Mesendoderm (in vitro differentiated cells): ENCODE measurements at regions not wholly inside any gene's neighbourhood (a gene's known extent, or its start where the extent isn't known, plus 50 kb on each side); places are given as distances from the start of the nearest gene placed in this dataset.

ENCODE experiments used
- DNase-seq: peaks from one replicate; pipeline ENCODE4 v3.0.0; 2013
- H2AK5ac ChIP-seq: 2 replicates; pipeline ENCODE4 v1.6.1; 2013; ENCODE audit warnings: low read length, inconsistent platforms
- H2BK120ac ChIP-seq: 2 replicates; pipeline ENCODE4 v1.6.1; 2013; ENCODE audit warnings: low read depth, mild to moderate bottlenecking, low read length, moderate library complexity, mixed read lengths
- H2BK15ac ChIP-seq: replicated peaks from 2 replicates; pipeline ENCODE4 v1.6.1; 2013; ENCODE audit warnings: low read depth, mild to moderate bottlenecking, moderate library complexity
- H2BK5ac ChIP-seq: 2 replicates; pipeline ENCODE4 v1.6.1; 2013; ENCODE audit warnings: low read length, inconsistent platforms
- H3K18ac ChIP-seq: 2 replicates; pipeline ENCODE4 v1.6.1; 2013; ENCODE audit warnings: mild to moderate bottlenecking, low read length, mixed read lengths
- H3K23ac ChIP-seq: one replicate; pipeline ENCODE4 v1.6.1; 2013; ENCODE audit warnings: low read length
- H3K27ac ChIP-seq: 2 replicates; pipeline ENCODE4 v1.5.1; 2013; ENCODE audit warnings: low read depth, mild to moderate bottlenecking, inconsistent platforms, low read length, moderate library complexity
- H3K27me3 ChIP-seq: 2 replicates; pipeline ENCODE4 v1.6.1; 2013; ENCODE audit warnings: low read length, control low read depth, mild to moderate bottlenecking, inconsistent platforms; ENCODE audit not compliant: insufficient read depth, poor library complexity
- H3K36me3 ChIP-seq: 2 replicates; pipeline ENCODE4 v1.6.1; 2013; ENCODE audit warnings: low read length, inconsistent platforms; ENCODE audit not compliant: control insufficient read depth, insufficient read depth
- H3K4ac ChIP-seq: one replicate; pipeline ENCODE4 v1.6.1; 2013; ENCODE audit warnings: low read depth, mild to moderate bottlenecking, low read length, moderate library complexity
- H3K4me1 ChIP-seq: 2 replicates; pipeline ENCODE4 v1.6.1; 2013; ENCODE audit warnings: low read depth, low read length, inconsistent platforms; ENCODE audit not compliant: control insufficient read depth
- H3K4me2 ChIP-seq: 2 replicates; pipeline ENCODE4 v1.6.1; 2013; ENCODE audit warnings: low read length
- H3K4me3 ChIP-seq: 2 replicates; pipeline ENCODE4 v1.5.1; 2013; ENCODE audit warnings: mild to moderate bottlenecking, low read length
- H3K56ac ChIP-seq: one replicate; pipeline ENCODE4 v1.6.1; 2013; ENCODE audit warnings: low read length
- H3K79me1 ChIP-seq: 2 replicates; pipeline ENCODE4 v1.6.1; 2013; ENCODE audit warnings: low read length, inconsistent platforms
- H3K79me2 ChIP-seq: 2 replicates; pipeline ENCODE4 v1.6.1; 2013; ENCODE audit warnings: mild to moderate bottlenecking, low read length; ENCODE audit not compliant: control insufficient read depth, insufficient read depth
- H3K9ac ChIP-seq: 2 replicates; pipeline ENCODE4 v1.6.1; 2013; ENCODE audit warnings: low read length, inconsistent platforms
- H4K5ac ChIP-seq: one replicate; pipeline ENCODE4 v1.6.1; 2013; ENCODE audit warnings: low read length
- H4K8ac ChIP-seq: one replicate; pipeline ENCODE4 v1.6.1; 2013; ENCODE audit warnings: low read depth, mild to moderate bottlenecking, control low read depth, low read length, moderate library complexity
- WGBS: extraction: QIAGEN DNeasy Blood & Tissue Kit; methylation state at CpG from one replicate; pipeline ENCODE4 v1.1.7; 2013; ENCODE audit warnings: low lambda C conversion rate, missing lambda C conversion rate; ENCODE audit not compliant: insufficient coverage; ENCODE audit errors: extremely low coverage; 5-methylcytosine and 5-hydroxymethylcytosine counted together

GRCh38 chr2:67258122-67258521, 139.0 kb upstream of the ETAA1 start:
- H4K5ac ChIP-seq, result no peak overlapping the region
- H3K4ac ChIP-seq, result no peak overlapping the region
- no peaks in the 10 kb centered on the region for H3K36me3 ChIP-seq
- no peak overlapping the region for H3K56ac ChIP-seq
- H3K27ac ChIP-seq, result no peak overlapping the region
- no peak overlapping the region for H2BK5ac ChIP-seq
- DNase-seq, result no peak
- H3K18ac ChIP-seq, result no peak overlapping the region
- no peak overlapping the region for H3K9ac ChIP-seq
- no peak overlapping the region for H3K4me3 ChIP-seq
- no peaks in the 10 kb centered on the region for H3K4me1 ChIP-seq
- H3K4me2 ChIP-seq, result no peak overlapping the region
- H3K79me2 ChIP-seq, result no peaks in the 10 kb centered on the region
- H2BK120ac ChIP-seq, result no peak overlapping the region
- H2BK15ac ChIP-seq, result no peak overlapping the region
- no peak overlapping the region for H3K23ac ChIP-seq
- no peak overlapping the region for H2AK5ac ChIP-seq
- H4K8ac ChIP-seq, result no peak overlapping the region
- H3K79me1 ChIP-seq, result no peaks in the 10 kb centered on the region
- WGBS, result no CpG with 5 or more reads among the region's 4 CpGs
- no peaks in the 10 kb centered on the region for H3K27me3 ChIP-seq

- Histone ChIP-seq H3K4me3 (no peak overlapping the region), H2BK15ac (no peak overlapping the region), H3K18ac (no peak overlapping the region), H3K27me3 (no peaks in the 10 kb centered on the region), H4K8ac (no peak overlapping the region), H3K4me1 (no peaks in the 10 kb centered on the region), H3K79me2 (no peaks in the 10 kb centered on the region), H4K5ac (no peak overlapping the region), H3K79me1 (no peaks in the 10 kb centered on the region), H2BK120ac (no peak overlapping the region), H3K27ac (no peak overlapping the region), H3K4ac (no peak overlapping the region), H3K9ac (no peak overlapping the region), H3K56ac (no peak overlapping the region), H2AK5ac (no peak overlapping the region), H2BK5ac (no peak overlapping the region), H3K36me3 (no peaks in the 10 kb centered on the region), H3K23ac (no peak overlapping the region), H3K4me2 (no peak overlapping the region)
- DNase-seq, result no peak
- no CpG with 5 or more reads among the region's 1 CpG for WGBS
These were observed 138.3 kb upstream of the ETAA1 start for GRCh38 chr2:67258831-67259230.

GRCh38 chr2:67259556-67260342, 137.4 kb upstream of the ETAA1 start:
- no peaks in the 10 kb centered on the region for H3K4me1 ChIP-seq
- no peaks in the 10 kb centered on the region for H3K27me3 ChIP-seq
- no peak overlapping the region for H2BK15ac ChIP-seq
- no peak overlapping the region for H2BK120ac ChIP-seq
- DNase-seq, result no peak
- no peak overlapping the region for H3K4me2 ChIP-seq
- H3K23ac ChIP-seq, result no peak overlapping the region
- H3K4me3 ChIP-seq, result no peak overlapping the region
- H2BK5ac ChIP-seq, result no peak overlapping the region
- H3K27ac ChIP-seq, result no peak overlapping the region
- no peaks in the 10 kb centered on the region for H3K79me2 ChIP-seq
- no peak overlapping the region for H2AK5ac ChIP-seq
- H3K36me3 ChIP-seq, result no peaks in the 10 kb centered on the region
- WGBS, result no CpG with 5 or more reads among the region's 5 CpGs
- H4K8ac ChIP-seq, result no peak overlapping the region
- no peak overlapping the region for H3K56ac ChIP-seq
- H4K5ac ChIP-seq, result no peak overlapping the region
- no peak overlapping the region for H3K4ac ChIP-seq
- H3K79me1 ChIP-seq, result no peaks in the 10 kb centered on the region
- H3K9ac ChIP-seq, result no peak overlapping the region
- no peak overlapping the region for H3K18ac ChIP-seq

GRCh38 chr2:67260343-67261277, 136.5 kb upstream of the ETAA1 start:
- Histone ChIP-seq H2AK5ac (no peak overlapping the region), H3K4ac (no peak overlapping the region), H4K8ac (no peak overlapping the region), H2BK5ac (no peak overlapping the region), H3K79me1 (no peaks in the 10 kb centered on the region), H3K79me2 (no peaks in the 10 kb centered on the region), H3K4me1 (no peaks in the 10 kb centered on the region), H3K56ac (no peak overlapping the region), H3K4me2 (no peak overlapping the region), H3K27ac (no peak overlapping the region), H2BK15ac (no peak overlapping the region), H2BK120ac (no peak overlapping the region), H3K4me3 (no peak overlapping the region), H4K5ac (no peak overlapping the region), H3K36me3 (no peaks in the 10 kb centered on the region), H3K9ac (no peak overlapping the region), H3K23ac (no peak overlapping the region), H3K27me3 (no peaks in the 10 kb centered on the region), H3K18ac (no peak overlapping the region)
- no peak for DNase-seq
- no CpG with 5 or more reads among the region's 16 CpGs for WGBS

GRCh38 chr2:67267241-67267640, 129.9 kb upstream of the ETAA1 start:
- Histone ChIP-seq H2BK120ac (no peak overlapping the region), H3K36me3 (no peaks in the 10 kb centered on the region), H3K18ac (no peak overlapping the region), H3K4ac (no peak overlapping the region), H2BK15ac (no peak overlapping the region), H3K79me2 (no peaks in the 10 kb centered on the region), H3K79me1 (no peaks in the 10 kb centered on the region), H3K9ac (no peak overlapping the region), H2AK5ac (no peak overlapping the region), H3K23ac (no peak overlapping the region), H4K5ac (no peak overlapping the region), H3K4me3 (no peak overlapping the region), H3K27ac (no peak overlapping the region), H2BK5ac (no peak overlapping the region), H3K4me1 (no peaks in the 10 kb centered on the region), H3K56ac (no peak overlapping the region), H3K4me2 (no peak overlapping the region), H4K8ac (no peak overlapping the region), H3K27me3 (no peaks in the 10 kb centered on the region)
- DNase-seq, result no peak
- WGBS, result no CpG with 5 or more reads among the region's 5 CpGs
